ENCODE measurements at regions not wholly inside any gene's neighbourhood (a gene's known extent, or its start where the extent isn't known, plus 50 kb on each side); places are given as distances from the start of the nearest gene placed in this dataset.

DNA sequence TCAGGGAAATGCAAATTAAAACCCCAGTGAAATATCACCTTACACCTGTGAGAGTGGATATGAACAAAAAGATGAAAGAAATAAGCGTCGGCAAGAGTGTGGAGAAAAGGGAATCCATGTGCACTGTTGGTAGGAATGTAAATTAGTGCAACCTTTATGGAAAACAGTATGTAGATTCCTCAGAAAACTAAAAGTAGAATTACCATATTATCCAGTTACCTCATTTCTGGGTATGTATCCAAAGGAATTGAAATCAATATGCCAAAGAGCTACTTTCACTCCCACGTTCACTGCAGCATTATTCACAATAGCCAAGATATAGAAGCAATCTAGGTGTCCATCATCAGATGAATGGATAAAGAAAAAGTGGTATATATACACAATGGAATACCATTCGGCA is 246.0 kb upstream of the ARHGAP20 start:
- no peak for DNase-seq (ENCODE audit: low read depth, low spot score)
- H3K4me3 ChIP-seq (ENCODE audit: low read depth, low read length), result no peak overlapping the region
- in situ Hi-C loops (cut with HindIII; ENCODE audit: low sequenced_read_pairs), result no loop called here
- TF ChIP-seq, protein P1, sequence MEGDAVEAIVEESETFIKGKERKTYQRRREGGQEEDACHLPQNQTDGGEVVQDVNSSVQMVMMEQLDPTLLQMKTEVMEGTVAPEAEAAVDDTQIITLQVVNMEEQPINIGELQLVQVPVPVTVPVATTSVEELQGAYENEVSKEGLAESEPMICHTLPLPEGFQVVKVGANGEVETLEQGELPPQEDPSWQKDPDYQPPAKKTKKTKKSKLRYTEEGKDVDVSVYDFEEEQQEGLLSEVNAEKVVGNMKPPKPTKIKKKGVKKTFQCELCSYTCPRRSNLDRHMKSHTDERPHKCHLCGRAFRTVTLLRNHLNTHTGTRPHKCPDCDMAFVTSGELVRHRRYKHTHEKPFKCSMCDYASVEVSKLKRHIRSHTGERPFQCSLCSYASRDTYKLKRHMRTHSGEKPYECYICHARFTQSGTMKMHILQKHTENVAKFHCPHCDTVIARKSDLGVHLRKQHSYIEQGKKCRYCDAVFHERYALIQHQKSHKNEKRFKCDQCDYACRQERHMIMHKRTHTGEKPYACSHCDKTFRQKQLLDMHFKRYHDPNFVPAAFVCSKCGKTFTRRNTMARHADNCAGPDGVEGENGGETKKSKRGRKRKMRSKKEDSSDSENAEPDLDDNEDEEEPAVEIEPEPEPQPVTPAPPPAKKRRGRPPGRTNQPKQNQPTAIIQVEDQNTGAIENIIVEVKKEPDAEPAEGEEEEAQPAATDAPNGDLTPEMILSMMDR (IDR thresholded peaks at IDR 0.05; ENCODE audit: low read depth, low read length), result no peak

DNA sequence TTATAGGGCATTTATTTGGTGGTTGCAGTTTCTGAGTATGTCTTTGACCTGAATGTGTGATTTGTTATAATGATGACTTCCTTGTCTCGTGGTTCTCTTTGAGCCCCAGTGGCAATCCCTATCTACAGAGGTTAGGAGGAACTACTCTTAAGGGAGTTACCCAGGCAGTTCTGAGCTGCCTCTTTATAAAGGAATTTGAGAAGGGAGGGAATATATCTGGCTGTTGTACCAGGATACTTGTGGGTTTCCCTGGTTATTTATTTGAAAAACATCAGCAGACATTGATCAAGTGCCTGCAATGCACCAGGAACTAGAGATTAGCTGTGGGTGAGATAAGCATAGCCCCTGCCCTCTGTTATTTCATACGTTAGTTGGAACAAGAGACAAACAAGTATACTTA is 243.5 kb upstream of the ARHGAP20 start:
- in situ Hi-C loops (cut with HindIII; ENCODE audit: low sequenced_read_pairs), result no loop called here
- TF ChIP-seq, protein P1 (IDR thresholded peaks at IDR 0.05; ENCODE audit: low read depth, low read length), result no peak
- no peak overlapping the region for H3K4me3 ChIP-seq (ENCODE audit: low read depth, low read length)
- no peak for DNase-seq (ENCODE audit: low read depth, low spot score)

DNA sequence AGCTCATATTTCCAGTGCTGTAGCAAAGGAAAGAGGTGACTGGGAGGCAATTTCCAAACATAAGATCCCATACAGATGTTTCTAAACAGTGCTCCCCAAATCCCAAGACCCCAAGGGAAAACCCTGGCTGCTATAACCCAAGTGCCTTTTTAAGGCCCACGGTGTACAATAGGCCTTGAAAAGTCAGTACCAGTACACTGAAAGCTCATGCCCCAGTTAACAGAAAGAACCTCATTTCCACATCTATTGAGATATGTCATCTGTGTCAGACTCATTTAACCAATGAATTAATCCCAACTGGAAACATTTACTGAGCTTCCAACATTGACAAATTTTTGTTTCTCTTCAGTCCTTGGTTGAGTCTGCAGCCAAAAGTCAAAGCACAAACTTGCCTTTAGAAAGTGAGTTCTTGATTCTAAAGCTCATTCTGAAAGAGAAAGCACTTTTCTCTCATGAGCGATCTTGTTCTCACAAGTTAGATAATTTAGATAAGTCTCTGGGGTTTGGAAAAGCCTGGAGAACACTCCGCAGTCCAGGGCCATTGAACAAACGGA is 239.8 kb upstream of the ARHGAP20 start:
- DNase-seq (ENCODE audit: low read depth, low spot score), result no peak
- in situ Hi-C loops (cut with HindIII; ENCODE audit: low sequenced_read_pairs), result no loop called here
- TF ChIP-seq, protein P1 (IDR thresholded peaks at IDR 0.05; ENCODE audit: low read depth, low read length), result no peak

DNA sequence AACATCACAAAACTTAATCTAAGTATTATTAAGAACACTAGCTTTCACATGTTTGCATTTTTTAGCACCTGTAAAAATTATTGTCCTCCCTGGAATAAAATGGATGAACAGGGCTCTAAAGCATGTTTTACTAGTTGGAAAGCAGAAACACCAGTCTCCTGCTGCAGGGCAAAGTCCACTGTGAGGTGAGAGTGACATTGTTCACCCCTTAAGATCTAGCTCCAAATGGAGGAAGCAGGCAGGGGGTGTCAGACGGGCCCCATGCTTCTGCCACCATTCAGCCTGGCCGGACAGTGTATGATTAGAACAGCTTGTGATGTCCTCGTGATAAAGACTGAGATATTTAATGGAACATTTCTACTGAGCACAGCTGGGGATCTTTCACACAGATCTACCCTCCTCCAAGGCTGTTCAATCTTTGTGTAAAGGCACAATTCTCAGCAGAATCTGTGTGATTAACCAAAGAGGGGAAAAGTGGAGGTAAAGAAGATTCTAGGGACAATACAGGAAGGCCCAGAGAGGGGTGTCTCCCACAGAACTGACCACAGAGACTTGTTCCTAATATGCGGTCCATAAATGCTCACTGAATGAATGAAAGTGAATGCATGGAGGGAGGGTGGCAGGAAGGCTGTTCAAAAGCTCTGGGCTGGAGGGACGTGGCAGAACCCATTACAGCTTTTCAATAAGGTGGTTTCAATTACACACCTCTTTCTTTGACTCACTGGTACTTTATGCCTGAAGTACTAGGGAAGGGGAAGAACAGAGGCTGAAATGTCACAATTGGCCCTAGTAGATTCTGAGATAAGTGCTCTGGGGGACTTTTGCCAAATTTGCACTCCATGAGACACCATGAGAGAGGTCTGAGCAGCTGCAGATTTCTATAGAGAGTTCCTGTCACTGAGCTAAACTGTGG is 239.1 kb upstream of the ARHGAP20 start:
- TF ChIP-seq, protein P1 (IDR thresholded peaks at IDR 0.05; ENCODE audit: low read depth, low read length), result no peak
- H3K4me3 ChIP-seq (ENCODE audit: low read depth, low read length), result no peak overlapping the region
- in situ Hi-C loops (cut with HindIII; ENCODE audit: low sequenced_read_pairs), result no loop called here
- DNase-seq (ENCODE audit: low read depth, low spot score), result no peak

More for the DNA sequence above, 239.8 kb upstream of the ARHGAP20 start:
- H3K4me3 ChIP-seq (ENCODE audit: low read depth, low read length), result no peak overlapping the region

DNA sequence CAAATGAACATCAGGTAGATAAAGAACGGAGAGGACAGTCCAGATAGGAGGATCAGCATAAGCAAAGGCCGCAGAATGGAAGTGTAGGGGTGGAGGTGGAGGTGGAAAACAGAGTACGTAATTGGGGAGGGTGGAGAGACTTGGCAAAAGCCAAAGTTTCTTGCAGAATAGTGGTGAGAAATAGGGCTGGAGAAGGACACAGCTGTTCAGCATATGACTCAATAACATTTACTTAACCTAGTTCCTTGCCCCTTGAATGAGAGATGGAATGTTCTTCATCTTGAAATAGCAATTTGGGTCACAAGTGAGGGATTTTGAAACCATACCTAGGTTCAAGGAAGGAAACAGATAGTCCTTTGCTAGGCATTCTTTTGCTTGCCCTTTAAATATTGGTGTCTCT is 235.9 kb upstream of the ARHGAP20 start:
- TF ChIP-seq, protein P1 (IDR thresholded peaks at IDR 0.05; ENCODE audit: low read depth, low read length), result no peak
- in situ Hi-C loops (cut with HindIII; ENCODE audit: low sequenced_read_pairs), result no loop called here
- peak; percentile 46 for DNase-seq (ENCODE audit: low read depth, low spot score)
- H3K4me3 ChIP-seq (ENCODE audit: low read depth, low read length), result no peak overlapping the region

DNA sequence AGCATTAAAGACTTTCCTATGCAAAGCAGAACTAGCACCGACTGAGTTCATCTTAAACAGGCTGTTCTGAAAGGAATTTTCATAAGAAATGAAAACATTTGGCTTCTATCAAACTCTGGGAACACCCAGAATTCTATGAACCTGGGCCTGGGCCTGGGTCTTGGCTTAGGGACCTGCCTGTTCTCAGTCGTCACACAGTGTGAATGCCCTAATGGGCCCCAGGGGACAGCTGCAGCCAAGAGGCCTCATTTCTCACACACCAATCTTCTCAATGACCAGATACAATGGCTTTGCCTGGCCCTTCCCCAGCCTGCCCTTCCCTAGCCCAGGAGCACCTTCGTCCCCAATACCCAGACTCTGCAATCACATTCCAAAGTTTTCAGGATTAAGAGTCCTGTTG is 234.9 kb upstream of the ARHGAP20 start:
- DNase-seq (ENCODE audit: low read depth, low spot score), result no peak
- in situ Hi-C loops (cut with HindIII; ENCODE audit: low sequenced_read_pairs), result no loop called here
- TF ChIP-seq, protein P1 (IDR thresholded peaks at IDR 0.05; ENCODE audit: low read depth, low read length), result no peak
- no peak overlapping the region for H3K4me3 ChIP-seq (ENCODE audit: low read depth, low read length)
